Osteoblast (primary cell): ENCODE measurements at regions not wholly inside any gene's neighbourhood (a gene's known extent, or its start where the extent isn't known, plus 50 kb on each side); places are given as distances from the start of the nearest gene placed in this dataset.

Experiments used
- DNase-seq: peaks from one replicate; pipeline ENCODE4 v3.0.0; 2011; ENCODE audit warnings: low spot score, mixed read lengths; ENCODE audit not compliant: insufficient read length; ENCODE audit errors: missing footprints
- H2AFZ ChIP-seq: 2 replicates; pipeline ENCODE4 v1.6.0; 2011; ENCODE audit warnings: mild to moderate bottlenecking, low read length
- H3K27ac ChIP-seq: 2 replicates; pipeline ENCODE4 v1.5.1; 2011; ENCODE audit warnings: mild to moderate bottlenecking, low read depth, low read length, moderate library complexity
- H3K27me3 ChIP-seq: 2 replicates; pipeline ENCODE4 v1.6.0; 2012; ENCODE audit warnings: mild to moderate bottlenecking, control low read depth, inconsistent platforms, low read length, moderate library complexity; ENCODE audit not compliant: insufficient read depth
- H3K36me3 ChIP-seq: 2 replicates; pipeline ENCODE4 v1.5.1; 2011; ENCODE audit warnings: mild to moderate bottlenecking, low read length, control low read depth, moderate library complexity; ENCODE audit not compliant: insufficient read depth
- H3K4me1 ChIP-seq: 2 replicates; pipeline ENCODE4 v1.5.1; 2011; ENCODE audit warnings: mild to moderate bottlenecking, low read length, control low read depth, moderate library complexity; ENCODE audit not compliant: insufficient read depth
- H3K4me2 ChIP-seq: 2 replicates; pipeline ENCODE4 v1.6.0; 2011; ENCODE audit warnings: mild to moderate bottlenecking, low read length; ENCODE audit not compliant: insufficient read depth
- H3K4me3 ChIP-seq: fragments of 200-600 bp; sonication (generic); 3 replicates; pipeline ENCODE4 v1.5.1; 2012; ENCODE audit warnings: mild to moderate bottlenecking, low read length, inconsistent platforms; ENCODE audit not compliant: insufficient read depth
- H3K79me2 ChIP-seq: 2 replicates; pipeline ENCODE4 v1.6.0; 2012; ENCODE audit warnings: mild to moderate bottlenecking, low read length, control low read depth, inconsistent platforms; ENCODE audit not compliant: insufficient read depth
- H3K9me3 ChIP-seq: 2 replicates; pipeline ENCODE4 v1.5.1; 2011; ENCODE audit warnings: low read depth, low read length, control low read depth
- H4K20me1 ChIP-seq: 2 replicates; pipeline ENCODE4 v1.6.0; 2012; ENCODE audit warnings: mild to moderate bottlenecking, low read length, control low read depth; ENCODE audit not compliant: insufficient read depth
- TF ChIP-seq, protein P1 (sequence below): IDR thresholded peaks from 2 replicates; pipeline ENCODE4 v1.5.1; 2011; ENCODE audit warnings: mild to moderate bottlenecking, low read depth, low read length, moderate library complexity; ENCODE audit errors: extremely low read depth

DNA sequence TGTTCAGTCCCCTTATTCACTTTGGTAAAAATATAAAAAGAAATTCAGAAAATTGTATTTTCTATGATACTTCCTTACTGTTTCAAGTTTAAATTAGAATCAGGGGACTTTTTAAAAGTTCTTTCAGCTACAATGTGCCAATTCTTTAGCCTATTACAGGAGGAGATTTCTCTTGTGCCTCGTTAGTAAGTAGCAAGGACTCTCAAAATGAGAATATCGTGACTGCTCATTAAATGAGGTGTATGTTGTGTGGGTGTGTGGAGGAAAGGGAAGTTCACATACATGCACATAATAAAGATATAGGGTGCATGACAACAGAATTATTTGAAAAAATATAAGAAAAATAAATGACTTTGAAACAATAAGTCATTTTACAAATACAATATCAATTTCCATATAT is 190.5 kb downstream of the DTHD1 start:
- Histone ChIP-seq H3K4me3 (no peak overlapping the region), H4K20me1 (no peaks in the 10 kb centered on the region), H3K27ac (no peak overlapping the region), H3K79me2 (no peaks in the 10 kb centered on the region), H3K36me3 (no peaks in the 10 kb centered on the region), H3K4me2 (no peak overlapping the region), H3K9me3 (no peaks in the 10 kb centered on the region), H3K27me3 (no peaks in the 10 kb centered on the region), H3K4me1 (no peaks in the 10 kb centered on the region), H2AFZ (no peak overlapping the region)
- TF ChIP-seq, protein P1, sequence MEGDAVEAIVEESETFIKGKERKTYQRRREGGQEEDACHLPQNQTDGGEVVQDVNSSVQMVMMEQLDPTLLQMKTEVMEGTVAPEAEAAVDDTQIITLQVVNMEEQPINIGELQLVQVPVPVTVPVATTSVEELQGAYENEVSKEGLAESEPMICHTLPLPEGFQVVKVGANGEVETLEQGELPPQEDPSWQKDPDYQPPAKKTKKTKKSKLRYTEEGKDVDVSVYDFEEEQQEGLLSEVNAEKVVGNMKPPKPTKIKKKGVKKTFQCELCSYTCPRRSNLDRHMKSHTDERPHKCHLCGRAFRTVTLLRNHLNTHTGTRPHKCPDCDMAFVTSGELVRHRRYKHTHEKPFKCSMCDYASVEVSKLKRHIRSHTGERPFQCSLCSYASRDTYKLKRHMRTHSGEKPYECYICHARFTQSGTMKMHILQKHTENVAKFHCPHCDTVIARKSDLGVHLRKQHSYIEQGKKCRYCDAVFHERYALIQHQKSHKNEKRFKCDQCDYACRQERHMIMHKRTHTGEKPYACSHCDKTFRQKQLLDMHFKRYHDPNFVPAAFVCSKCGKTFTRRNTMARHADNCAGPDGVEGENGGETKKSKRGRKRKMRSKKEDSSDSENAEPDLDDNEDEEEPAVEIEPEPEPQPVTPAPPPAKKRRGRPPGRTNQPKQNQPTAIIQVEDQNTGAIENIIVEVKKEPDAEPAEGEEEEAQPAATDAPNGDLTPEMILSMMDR = no peak
- DNase-seq = no peak

DNA sequence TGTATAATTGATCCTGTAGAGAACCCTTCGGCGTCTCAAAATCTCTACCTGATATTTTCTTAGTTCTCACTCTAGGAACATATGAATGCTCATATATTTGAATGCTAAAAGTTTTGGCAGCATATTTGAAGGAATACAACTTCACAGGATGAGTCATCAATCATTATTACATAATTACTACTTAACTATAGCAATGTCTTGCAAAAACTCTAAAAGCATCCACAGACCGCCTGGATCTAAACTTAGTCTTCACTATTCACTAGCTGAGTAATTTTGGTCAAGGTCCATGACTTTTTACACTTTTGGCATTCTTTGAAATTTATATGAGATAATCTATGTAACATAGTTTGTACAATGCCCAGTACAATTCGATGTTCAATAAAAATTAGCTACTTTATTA is 194.7 kb downstream of the DTHD1 start:
- no peak for DNase-seq
- no peak overlapping the region for H2AFZ ChIP-seq
- no peak overlapping the region for H3K27ac ChIP-seq
- no peak overlapping the region for H3K4me2 ChIP-seq
- H3K27me3 ChIP-seq = no peaks in the 10 kb centered on the region
- no peaks in the 10 kb centered on the region for H3K4me1 ChIP-seq
- H3K79me2 ChIP-seq = no peaks in the 10 kb centered on the region
- H3K4me3 ChIP-seq = no peak overlapping the region
- no peaks in the 10 kb centered on the region for H3K36me3 ChIP-seq
- TF ChIP-seq, protein P1 = no peak
- no peaks in the 10 kb centered on the region for H3K9me3 ChIP-seq
- H4K20me1 ChIP-seq = no peaks in the 10 kb centered on the region

DNA sequence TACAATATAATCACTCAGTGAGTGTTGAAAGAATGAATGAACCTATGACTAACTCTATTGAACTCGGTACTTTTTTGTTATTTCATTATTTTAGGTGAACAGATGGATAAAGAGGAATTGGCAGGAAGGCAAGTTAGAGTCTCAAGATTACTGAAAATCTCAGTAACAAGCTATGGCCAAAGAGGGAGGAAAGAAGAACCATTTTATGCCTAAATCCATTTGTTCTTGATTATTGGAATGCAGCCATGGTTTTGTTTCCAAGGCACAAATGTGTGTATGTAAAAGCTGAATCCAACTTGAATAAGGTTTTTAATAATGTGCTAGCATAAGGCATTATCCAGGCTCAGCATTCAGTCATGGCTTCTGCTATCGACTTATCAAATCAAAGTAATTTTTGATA is 196.4 kb downstream of the DTHD1 start:
- H3K36me3 ChIP-seq = no peaks in the 10 kb centered on the region
- H2AFZ ChIP-seq = no peak overlapping the region

DNA sequence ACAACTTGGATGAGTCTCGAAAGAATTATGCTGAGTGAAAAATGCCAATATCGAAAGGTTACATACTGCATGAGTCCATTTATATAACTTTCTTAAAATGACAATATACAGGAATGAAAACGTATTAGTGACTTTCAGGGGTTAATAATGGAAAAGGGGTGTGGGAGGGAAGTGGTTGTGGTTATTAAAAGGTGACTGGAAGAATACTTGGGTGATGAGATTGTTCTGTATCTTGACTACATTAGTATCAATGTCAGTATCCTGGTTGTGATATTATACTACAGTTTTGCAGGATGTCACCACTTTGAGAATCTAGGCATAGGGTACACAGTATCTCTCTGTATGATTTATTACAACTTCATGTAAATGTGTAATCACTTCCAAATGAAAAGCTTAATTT is 204.5 kb downstream of the DTHD1 start:
- no peaks in the 10 kb centered on the region for H3K36me3 ChIP-seq
- H3K27me3 ChIP-seq = no peaks in the 10 kb centered on the region
- H3K4me1 ChIP-seq = no peaks in the 10 kb centered on the region
- H3K4me2 ChIP-seq = no peak overlapping the region
- H2AFZ ChIP-seq = no peak overlapping the region
- no peak overlapping the region for H3K4me3 ChIP-seq
- TF ChIP-seq, protein P1 = no peak
- peak; percentile 26 for DNase-seq
- H3K79me2 ChIP-seq = no peaks in the 10 kb centered on the region
- H3K27ac ChIP-seq = no peak overlapping the region
- peaks cover 3% of the 10 kb centered on the region for H3K9me3 ChIP-seq
- H4K20me1 ChIP-seq = no peaks in the 10 kb centered on the region

More for the DNA sequence above, 196.4 kb downstream of the DTHD1 start:
- no peak overlapping the region for H3K4me2 ChIP-seq
- H4K20me1 ChIP-seq = no peaks in the 10 kb centered on the region
- no peak for DNase-seq
- TF ChIP-seq, protein P1 = no peak
- no peak overlapping the region for H3K27ac ChIP-seq
- H3K4me3 ChIP-seq = no peak overlapping the region
- no peaks in the 10 kb centered on the region for H3K27me3 ChIP-seq
- H3K79me2 ChIP-seq = no peaks in the 10 kb centered on the region
- no peaks in the 10 kb centered on the region for H3K4me1 ChIP-seq
- H3K9me3 ChIP-seq = no peaks in the 10 kb centered on the region
